ENCODE measurements at regions not wholly inside any gene's neighbourhood (a gene's known extent, or its start where the extent isn't known, plus 50 kb on each side); places are given as distances from the start of the nearest gene placed in this dataset.
"Not testable (repeated sequence)": the region's sequence is repeated elsewhere in the genome, so short reads cannot be mapped to it uniquely, and the experiment has no call there.

- Histone ChIP-seq H3K36me3 (ENCODE audit: control insufficient read depth in 5 of 5, insufficient read depth in 5 of 5, low read length in 5 of 5) (no peaks in the 10 kb centered on the region), H3K27ac (ENCODE audit: low read depth, low read length) (no peak overlapping the region), H3K9ac (ENCODE audit: low read length in 5 of 5) (no peak overlapping the region), H3K9me3 (ENCODE audit: control insufficient read depth in 5 of 5, low read length in 5 of 5) (peaks cover 0 to 10% (median 0%) of the 10 kb centered on the region in 5 donors), H3K4me3 (ENCODE audit: low read depth in 1 of 5, low read length in 5 of 5) (no peak overlapping the region), H3K27me3 (ENCODE audit: control insufficient read depth in 5 of 5, insufficient read depth in 4 of 5, low read length in 5 of 5) (no peaks in the 10 kb centered on the region), H3K4me1 (ENCODE audit: control insufficient read depth in 5 of 5, insufficient read depth in 5 of 5, low read length in 5 of 5) (no peaks in the 10 kb centered on the region)
Measured at GRCh38 chr6:153489479-153489878, 358.4 kb upstream of the RGS17 start.

- H3K4me3 ChIP-seq (ENCODE audit: low read depth in 1 of 5, low read length in 5 of 5): no peak overlapping the region
- peaks cover 0 to 10% (median 0%) of the 10 kb centered on the region in 5 donors for H3K9me3 ChIP-seq (ENCODE audit: control insufficient read depth in 5 of 5, low read length in 5 of 5)
- no peaks in the 10 kb centered on the region for H3K36me3 ChIP-seq (ENCODE audit: control insufficient read depth in 5 of 5, insufficient read depth in 5 of 5, low read length in 5 of 5)
- H3K9ac ChIP-seq (ENCODE audit: low read length in 5 of 5): no peak overlapping the region
- no peak overlapping the region for H3K27ac ChIP-seq (ENCODE audit: low read depth, low read length)
- no peaks in the 10 kb centered on the region for H3K27me3 ChIP-seq (ENCODE audit: control insufficient read depth in 5 of 5, insufficient read depth in 4 of 5, low read length in 5 of 5)
- H3K4me1 ChIP-seq (ENCODE audit: control insufficient read depth in 5 of 5, insufficient read depth in 5 of 5, low read length in 5 of 5): no peaks in the 10 kb centered on the region
Measured at GRCh38 chr6:153488267-153488666, 357.2 kb upstream of the RGS17 start.

GRCh38 chr6:153485072-153485471, 354.0 kb upstream of the RGS17 start:
- Histone ChIP-seq H3K36me3 (ENCODE audit: control insufficient read depth in 5 of 5, insufficient read depth in 5 of 5, low read length in 5 of 5) (no peaks in the 10 kb centered on the region), H3K9ac (ENCODE audit: low read length in 5 of 5) (no peak overlapping the region), H3K9me3 (ENCODE audit: control insufficient read depth in 5 of 5, low read length in 5 of 5) (peaks cover 0 to 10% (median 0%) of the 10 kb centered on the region in 5 donors), H3K27ac (ENCODE audit: low read depth, low read length) (no peak overlapping the region), H3K4me3 (ENCODE audit: low read depth in 1 of 5, low read length in 5 of 5) (no peak overlapping the region), H3K4me1 (ENCODE audit: control insufficient read depth in 5 of 5, insufficient read depth in 5 of 5, low read length in 5 of 5) (no peaks in the 10 kb centered on the region), H3K27me3 (ENCODE audit: control insufficient read depth in 5 of 5, insufficient read depth in 4 of 5, low read length in 5 of 5) (no peaks in the 10 kb centered on the region)

- Histone ChIP-seq H3K4me3 (ENCODE audit: low read depth in 1 of 5, low read length in 5 of 5) (no peak overlapping the region), H3K27ac (ENCODE audit: low read depth, low read length) (no peak overlapping the region), H3K27me3 (ENCODE audit: control insufficient read depth in 5 of 5, insufficient read depth in 4 of 5, low read length in 5 of 5) (no peaks in the 10 kb centered on the region), H3K36me3 (ENCODE audit: control insufficient read depth in 5 of 5, insufficient read depth in 5 of 5, low read length in 5 of 5) (no peaks in the 10 kb centered on the region), H3K4me1 (ENCODE audit: control insufficient read depth in 5 of 5, insufficient read depth in 5 of 5, low read length in 5 of 5) (no peaks in the 10 kb centered on the region), H3K9me3 (ENCODE audit: control insufficient read depth in 5 of 5, low read length in 5 of 5) (peaks cover 0 to 10% (median 0%) of the 10 kb centered on the region in 5 donors), H3K9ac (ENCODE audit: low read length in 5 of 5) (no peak overlapping the region)
Measured at GRCh38 chr6:153484056-153484455, 353.0 kb upstream of the RGS17 start.

GRCh38 chr6:153476243-153476642, 345.2 kb upstream of the RGS17 start:
- H3K27ac ChIP-seq (ENCODE audit: low read depth, low read length): no peak overlapping the region
- H3K9ac ChIP-seq (ENCODE audit: low read length in 5 of 5): no peak overlapping the region
- H3K36me3 ChIP-seq (ENCODE audit: control insufficient read depth in 5 of 5, insufficient read depth in 5 of 5, low read length in 5 of 5): no peaks in the 10 kb centered on the region
- H3K9me3 ChIP-seq (ENCODE audit: control insufficient read depth in 5 of 5, low read length in 5 of 5): no peaks in the 10 kb centered on the region
- no peaks in the 10 kb centered on the region for H3K27me3 ChIP-seq (ENCODE audit: control insufficient read depth in 5 of 5, insufficient read depth in 4 of 5, low read length in 5 of 5)
- H3K4me3 ChIP-seq (ENCODE audit: low read depth in 1 of 5, low read length in 5 of 5): no peak overlapping the region
- no peaks in the 10 kb centered on the region for H3K4me1 ChIP-seq (ENCODE audit: control insufficient read depth in 5 of 5, insufficient read depth in 5 of 5, low read length in 5 of 5)

GRCh38 chr6:153465050-153465449, 334.0 kb upstream of the RGS17 start:
- no peaks in the 10 kb centered on the region for H3K9me3 ChIP-seq (ENCODE audit: control insufficient read depth in 5 of 5, low read length in 5 of 5)
- no peaks in the 10 kb centered on the region for H3K4me1 ChIP-seq (ENCODE audit: control insufficient read depth in 5 of 5, insufficient read depth in 5 of 5, low read length in 5 of 5)
- H3K4me3 ChIP-seq (ENCODE audit: low read depth in 1 of 5, low read length in 5 of 5): no peak overlapping the region
- no peak overlapping the region for H3K9ac ChIP-seq (ENCODE audit: low read length in 5 of 5)
- no peaks in the 10 kb centered on the region for H3K27me3 ChIP-seq (ENCODE audit: control insufficient read depth in 5 of 5, insufficient read depth in 4 of 5, low read length in 5 of 5)
- no peak overlapping the region for H3K27ac ChIP-seq (ENCODE audit: low read depth, low read length)
- H3K36me3 ChIP-seq (ENCODE audit: control insufficient read depth in 5 of 5, insufficient read depth in 5 of 5, low read length in 5 of 5): no peaks in the 10 kb centered on the region

GRCh38 chr6:153449279-153449678, 318.2 kb upstream of the RGS17 start:
- Histone ChIP-seq H3K4me3 (ENCODE audit: low read depth in 1 of 5, low read length in 5 of 5) (no peak overlapping the region), H3K36me3 (ENCODE audit: control insufficient read depth in 5 of 5, insufficient read depth in 5 of 5, low read length in 5 of 5) (no peaks in the 10 kb centered on the region), H3K4me1 (ENCODE audit: control insufficient read depth in 5 of 5, insufficient read depth in 5 of 5, low read length in 5 of 5) (no peaks in the 10 kb centered on the region), H3K27me3 (ENCODE audit: control insufficient read depth in 5 of 5, insufficient read depth in 4 of 5, low read length in 5 of 5) (no peaks in the 10 kb centered on the region), H3K27ac (ENCODE audit: low read depth, low read length) (no peak overlapping the region), H3K9ac (ENCODE audit: low read length in 5 of 5) (no peak overlapping the region), H3K9me3 (ENCODE audit: control insufficient read depth in 5 of 5, low read length in 5 of 5) (no peaks in the 10 kb centered on the region)

GRCh38 chr6:153442749-153443148, 311.7 kb upstream of the RGS17 start:
- not testable (repeated sequence) for H3K27me3 ChIP-seq (ENCODE audit: control insufficient read depth in 5 of 5, insufficient read depth in 4 of 5, low read length in 5 of 5); H3K9ac ChIP-seq (ENCODE audit: low read length in 5 of 5); H3K27ac ChIP-seq (ENCODE audit: low read depth, low read length); H3K36me3 ChIP-seq (ENCODE audit: control insufficient read depth in 5 of 5, insufficient read depth in 5 of 5, low read length in 5 of 5); H3K9me3 ChIP-seq (ENCODE audit: control insufficient read depth in 5 of 5, low read length in 5 of 5); H3K4me1 ChIP-seq (ENCODE audit: control insufficient read depth in 5 of 5, insufficient read depth in 5 of 5, low read length in 5 of 5); H3K4me3 ChIP-seq (ENCODE audit: low read depth in 1 of 5, low read length in 5 of 5)

- Histone ChIP-seq H3K4me3 (ENCODE audit: low read depth in 1 of 5, low read length in 5 of 5) (no peak overlapping the region), H3K27ac (ENCODE audit: low read depth, low read length) (no peak overlapping the region), H3K9me3 (ENCODE audit: control insufficient read depth in 5 of 5, low read length in 5 of 5) (no peaks in the 10 kb centered on the region), H3K4me1 (ENCODE audit: control insufficient read depth in 5 of 5, insufficient read depth in 5 of 5, low read length in 5 of 5) (no peaks in the 10 kb centered on the region), H3K9ac (ENCODE audit: low read length in 5 of 5) (no peak overlapping the region), H3K27me3 (ENCODE audit: control insufficient read depth in 5 of 5, insufficient read depth in 4 of 5, low read length in 5 of 5) (no peaks in the 10 kb centered on the region), H3K36me3 (ENCODE audit: control insufficient read depth in 5 of 5, insufficient read depth in 5 of 5, low read length in 5 of 5) (no peaks in the 10 kb centered on the region)
Measured at GRCh38 chr6:153442096-153442495, 311.0 kb upstream of the RGS17 start.

- H3K27me3 ChIP-seq (ENCODE audit: control insufficient read depth in 5 of 5, insufficient read depth in 4 of 5, low read length in 5 of 5): no peaks in the 10 kb centered on the region
- no peak overlapping the region for H3K27ac ChIP-seq (ENCODE audit: low read depth, low read length)
- H3K4me1 ChIP-seq (ENCODE audit: control insufficient read depth in 5 of 5, insufficient read depth in 5 of 5, low read length in 5 of 5): no peaks in the 10 kb centered on the region
- H3K9me3 ChIP-seq (ENCODE audit: control insufficient read depth in 5 of 5, low read length in 5 of 5): no peaks in the 10 kb centered on the region
- no peaks in the 10 kb centered on the region for H3K36me3 ChIP-seq (ENCODE audit: control insufficient read depth in 5 of 5, insufficient read depth in 5 of 5, low read length in 5 of 5)
- no peak overlapping the region for H3K4me3 ChIP-seq (ENCODE audit: low read depth in 1 of 5, low read length in 5 of 5)
- H3K9ac ChIP-seq (ENCODE audit: low read length in 5 of 5): no peak overlapping the region
Measured at GRCh38 chr6:153437193-153437592, 306.1 kb upstream of the RGS17 start.

GRCh38 chr6:153436351-153436750, 305.3 kb upstream of the RGS17 start:
- no peak overlapping the region for H3K27ac ChIP-seq (ENCODE audit: low read depth, low read length)
- no peaks in the 10 kb centered on the region for H3K36me3 ChIP-seq (ENCODE audit: control insufficient read depth in 5 of 5, insufficient read depth in 5 of 5, low read length in 5 of 5)
- no peak overlapping the region for H3K9ac ChIP-seq (ENCODE audit: low read length in 5 of 5)
- H3K9me3 ChIP-seq (ENCODE audit: control insufficient read depth in 5 of 5, low read length in 5 of 5): no peaks in the 10 kb centered on the region
- H3K4me3 ChIP-seq (ENCODE audit: low read depth in 1 of 5, low read length in 5 of 5): no peak overlapping the region
- H3K27me3 ChIP-seq (ENCODE audit: control insufficient read depth in 5 of 5, insufficient read depth in 4 of 5, low read length in 5 of 5): no peaks in the 10 kb centered on the region
- no peaks in the 10 kb centered on the region for H3K4me1 ChIP-seq (ENCODE audit: control insufficient read depth in 5 of 5, insufficient read depth in 5 of 5, low read length in 5 of 5)

All from subcutaneous abdominal adipose tissue (tissue), 5 donors.